ENCODE measurements at regions not wholly inside any gene's neighbourhood (a gene's known extent, or its start where the extent isn't known, plus 50 kb on each side); places are given as distances from the start of the nearest gene placed in this dataset.

GRCh38 chr11:45597097-45597496 lies 68.3 kb downstream of the CHST1 start:
- no peak for DNase-seq

- DNase-seq = no peak
These were observed 68.9 kb downstream of the CHST1 start for GRCh38 chr11:45596571-45596970.

GRCh38 chr11:45593992-45594391 lies 71.4 kb downstream of the CHST1 start:
- no peak for DNase-seq

DNA sequence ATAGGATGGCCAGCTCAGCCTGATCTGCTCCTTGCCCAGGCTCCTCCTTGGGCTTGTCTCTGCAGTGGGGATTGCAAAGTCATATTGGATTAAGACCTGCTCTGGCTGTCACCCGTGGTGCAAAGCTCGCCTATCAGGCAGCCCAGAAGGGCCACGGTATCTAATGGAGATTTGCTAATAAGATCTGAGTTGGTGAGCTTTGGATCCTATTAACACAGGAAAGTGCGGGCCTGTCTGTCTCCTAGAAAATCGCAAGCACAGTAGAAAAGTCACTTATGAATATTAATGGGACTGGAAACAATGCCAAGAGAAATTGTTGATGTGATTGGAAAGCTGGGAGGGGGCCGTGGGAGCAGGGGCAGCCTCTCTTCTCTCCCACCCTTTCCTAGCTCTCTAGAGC lies 72.8 kb downstream of the CHST1 start:
- no peak for DNase-seq

- no peak for DNase-seq
These were observed 74.7 kb downstream of the CHST1 start for GRCh38 chr11:45590743-45591142.

DNA sequence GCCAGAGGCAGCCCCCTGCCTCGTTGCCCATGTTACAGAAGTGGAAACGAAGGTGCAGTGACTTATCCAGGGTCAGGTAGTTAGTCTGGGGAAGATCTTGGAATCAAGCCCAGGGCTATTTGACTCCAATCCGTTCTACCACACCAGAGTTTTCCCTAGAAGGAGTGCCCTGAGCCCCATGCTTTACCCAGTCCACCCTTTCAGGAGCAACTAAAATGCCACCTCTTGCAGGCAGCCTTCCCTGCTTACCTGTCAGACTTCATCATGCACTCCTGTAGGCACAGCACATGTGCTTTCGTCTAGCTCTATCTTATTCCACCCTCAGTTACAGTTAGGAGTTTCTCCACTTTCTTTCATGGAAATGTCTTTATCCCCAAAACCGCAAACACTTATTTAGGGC lies 80.2 kb downstream of the CHST1 start:
- DNase-seq = no peak

- no peak for DNase-seq
These were observed 81.3 kb downstream of the CHST1 start for GRCh38 chr11:45583981-45584566.

DNA sequence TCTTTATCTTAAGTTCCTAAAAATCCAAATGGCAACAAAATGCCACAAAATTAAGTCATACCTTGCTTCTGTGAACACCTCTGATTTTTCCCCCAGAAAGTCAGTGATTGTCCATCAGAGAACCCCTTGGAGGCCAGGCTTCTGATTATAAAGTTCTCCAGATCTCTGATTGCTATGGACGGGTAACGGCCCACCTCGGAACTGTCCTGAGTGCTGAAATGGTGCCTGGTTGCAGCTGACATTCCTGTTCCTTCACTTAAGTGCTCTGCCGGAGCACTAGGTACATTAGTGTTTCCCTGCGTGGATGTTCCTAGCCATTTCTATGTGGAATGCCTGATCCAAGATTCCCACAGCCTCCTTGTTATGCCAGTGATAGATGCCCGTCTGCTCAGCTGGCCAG lies 85.0 kb downstream of the CHST1 start:
- DNase-seq = no peak

- DNase-seq = no peak
These were observed 87.1 kb downstream of the CHST1 start for GRCh38 chr11:45578316-45578715.

- DNase-seq = no peak
These were observed 87.7 kb downstream of the CHST1 start for GRCh38 chr11:45577752-45578151.

GRCh38 chr11:45576461-45577215 lies 88.8 kb downstream of the CHST1 start:
- DNase-seq = no peak

DNA sequence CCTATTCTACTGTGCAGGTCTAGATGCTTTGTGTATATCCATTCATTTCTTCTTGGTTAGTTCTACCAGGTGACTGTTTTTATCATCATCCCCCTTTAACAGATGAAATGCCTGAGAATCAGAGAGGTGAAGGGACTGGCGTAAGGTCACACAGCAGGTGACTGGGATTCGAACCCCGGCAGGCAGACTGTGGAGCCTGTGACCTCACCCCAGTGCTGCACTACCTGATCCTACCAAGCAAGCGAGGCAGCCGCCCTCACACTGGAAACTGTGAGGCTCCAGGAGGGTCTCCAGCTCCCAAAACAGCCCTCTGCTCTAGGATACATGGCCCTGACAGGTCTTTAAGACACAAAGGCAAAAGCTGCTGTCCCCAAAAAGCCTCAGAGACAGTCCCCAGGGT lies 91.7 kb downstream of the CHST1 start:
- no peak for DNase-seq

DNA sequence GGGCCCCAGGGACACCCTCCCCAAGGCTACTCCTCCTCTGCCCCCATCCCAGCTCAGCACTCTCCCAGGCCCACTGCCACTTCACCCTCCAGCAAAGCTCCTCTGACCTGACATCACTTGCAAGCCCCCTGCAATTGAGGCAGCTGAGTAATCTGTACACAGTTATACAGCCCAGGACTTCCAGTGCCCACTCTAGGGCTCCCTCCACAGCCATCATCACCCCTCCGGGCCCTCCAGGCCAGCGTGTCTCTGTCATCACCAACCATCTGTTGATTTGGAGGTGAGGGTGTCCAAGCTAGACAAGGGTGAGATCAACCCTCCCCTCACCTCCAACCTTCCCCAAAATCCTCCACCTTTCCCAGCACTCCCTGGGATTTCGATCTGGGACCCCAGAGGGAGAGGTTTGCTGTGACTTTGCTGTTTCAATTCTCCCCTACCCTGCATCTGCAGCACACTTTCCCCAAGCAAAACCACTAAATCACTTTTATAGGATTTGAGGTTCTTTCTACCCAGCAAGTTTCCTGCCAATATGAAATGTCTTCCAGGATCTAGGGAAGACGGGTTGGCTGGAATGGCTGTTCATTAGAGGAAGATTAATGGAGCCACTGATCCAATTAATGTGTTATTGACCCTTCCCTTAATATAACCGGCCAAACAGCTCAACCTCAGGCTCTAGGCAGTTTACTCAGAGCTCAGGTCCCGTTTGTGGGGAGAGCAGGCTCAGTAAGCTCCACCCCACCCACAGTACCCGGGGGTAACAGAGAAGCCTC lies 92.9 kb downstream of the CHST1 start:
- no peak for DNase-seq

GRCh38 chr11:45569776-45570175 lies 95.6 kb downstream of the CHST1 start:
- DNase-seq = no peak

DNA sequence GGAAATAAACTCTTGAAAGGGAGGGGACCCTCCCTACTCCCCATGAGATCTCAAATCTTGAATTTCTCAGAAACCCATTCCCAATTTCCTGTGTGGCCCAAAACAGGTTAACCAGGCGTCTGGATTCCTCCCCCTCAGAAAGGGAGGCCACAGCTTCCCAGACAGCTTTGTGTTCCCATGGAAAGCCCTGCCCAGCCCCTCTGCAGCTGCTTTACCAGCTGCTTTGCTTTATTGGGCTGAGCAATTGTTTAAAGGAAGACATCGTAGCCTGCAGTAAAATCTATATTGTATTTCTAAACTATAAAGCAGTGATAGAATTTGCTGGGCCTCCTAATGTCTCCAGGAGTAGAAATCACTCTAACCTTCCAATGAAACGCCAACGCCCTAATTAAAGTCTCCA lies 97.4 kb downstream of the CHST1 start:
- DNase-seq = no peak

- no peak for DNase-seq
These were observed 99.9 kb downstream of the CHST1 start for GRCh38 chr11:45565446-45565988.

GRCh38 chr11:45563810-45564209 lies 101.6 kb downstream of the CHST1 start:
- DNase-seq = no peak

GRCh38 chr11:45563171-45563570 lies 102.3 kb downstream of the CHST1 start:
- DNase-seq = no peak

- no peak for DNase-seq
These were observed 104.5 kb downstream of the CHST1 start for GRCh38 chr11:45560913-45561281.

DNA sequence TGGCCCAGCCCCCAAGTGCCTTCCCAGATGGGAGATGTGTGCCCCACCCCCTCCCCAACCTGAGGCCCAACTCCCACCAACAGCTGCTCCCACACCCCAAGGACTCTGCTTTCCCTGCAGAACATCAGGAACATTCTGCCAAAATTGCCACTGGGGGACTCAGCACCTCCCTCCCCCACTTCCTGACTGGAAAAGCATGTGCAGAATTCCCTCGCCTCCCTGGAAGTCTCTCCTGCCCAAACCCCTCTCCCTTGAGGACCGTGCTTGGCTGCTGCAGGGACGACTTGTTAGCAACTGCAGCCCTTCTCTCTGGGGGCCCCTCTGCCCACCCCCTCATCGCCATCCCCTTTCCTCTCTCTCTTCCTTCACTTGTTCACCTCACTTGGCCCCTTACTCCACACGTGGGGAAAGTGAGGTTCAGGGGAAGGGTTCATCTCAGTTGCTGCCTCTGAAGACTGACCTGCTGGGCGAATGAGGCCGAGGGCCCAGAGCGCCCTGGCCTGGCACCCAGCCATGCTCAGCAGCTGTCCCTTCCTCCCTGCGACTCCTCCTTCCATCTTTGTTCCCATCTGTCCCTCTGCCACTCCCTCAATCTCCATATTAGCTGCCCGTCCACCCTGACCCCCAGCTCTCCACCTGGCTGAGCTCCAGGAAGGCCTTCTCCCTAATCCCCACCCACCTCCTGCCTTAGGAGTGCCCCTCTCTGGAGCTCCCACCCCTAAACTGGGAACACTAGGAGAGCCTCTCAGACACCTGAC lies 105.1 kb downstream of the CHST1 start:
- no peak for DNase-seq

- no peak for DNase-seq
These were observed 108.3 kb downstream of the CHST1 start for GRCh38 chr11:45556851-45557707.
